GM20000 (cell line): ENCODE measurements at regions not wholly inside any gene's neighbourhood (a gene's known extent, or its start where the extent isn't known, plus 50 kb on each side); places are given as distances from the start of the nearest gene placed in this dataset.
"Not testable (repeated sequence)": the region's sequence is repeated elsewhere in the genome, so short reads cannot be mapped to it uniquely, and the experiment has no call there.

ENCODE experiments used
- DNase-seq: peaks from one replicate; pipeline ENCODE4 v3.0.0; 2012; ENCODE audit warnings: low spot score
- TF ChIP-seq, protein P1 (sequence below): IDR thresholded peaks from 2 replicates; pipeline ENCODE4 v1.5.1; 2012; ENCODE audit warnings: mild to moderate bottlenecking, control low read depth; ENCODE audit errors: extremely low read depth, missing control alignments

DNA sequence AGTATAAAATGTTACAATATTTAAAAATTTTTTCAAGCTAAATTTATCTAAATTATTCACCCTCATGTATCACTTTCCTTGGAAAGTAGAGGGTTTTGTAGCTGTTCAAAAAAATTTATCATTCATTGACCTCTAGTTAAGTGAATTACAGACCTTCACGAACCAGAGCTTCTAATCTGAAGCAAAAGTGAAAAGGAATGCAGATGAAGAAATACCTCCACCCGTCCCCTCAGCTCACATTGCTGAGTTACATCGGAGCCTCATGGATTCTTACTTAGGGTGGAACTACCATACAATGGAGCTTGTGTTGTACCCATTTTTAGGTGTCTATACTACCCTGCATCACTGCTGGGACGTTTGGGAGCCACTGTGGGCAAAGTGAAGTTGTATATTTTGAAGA is 146.2 kb upstream of the NEDD9 start:
- TF ChIP-seq, protein P1, sequence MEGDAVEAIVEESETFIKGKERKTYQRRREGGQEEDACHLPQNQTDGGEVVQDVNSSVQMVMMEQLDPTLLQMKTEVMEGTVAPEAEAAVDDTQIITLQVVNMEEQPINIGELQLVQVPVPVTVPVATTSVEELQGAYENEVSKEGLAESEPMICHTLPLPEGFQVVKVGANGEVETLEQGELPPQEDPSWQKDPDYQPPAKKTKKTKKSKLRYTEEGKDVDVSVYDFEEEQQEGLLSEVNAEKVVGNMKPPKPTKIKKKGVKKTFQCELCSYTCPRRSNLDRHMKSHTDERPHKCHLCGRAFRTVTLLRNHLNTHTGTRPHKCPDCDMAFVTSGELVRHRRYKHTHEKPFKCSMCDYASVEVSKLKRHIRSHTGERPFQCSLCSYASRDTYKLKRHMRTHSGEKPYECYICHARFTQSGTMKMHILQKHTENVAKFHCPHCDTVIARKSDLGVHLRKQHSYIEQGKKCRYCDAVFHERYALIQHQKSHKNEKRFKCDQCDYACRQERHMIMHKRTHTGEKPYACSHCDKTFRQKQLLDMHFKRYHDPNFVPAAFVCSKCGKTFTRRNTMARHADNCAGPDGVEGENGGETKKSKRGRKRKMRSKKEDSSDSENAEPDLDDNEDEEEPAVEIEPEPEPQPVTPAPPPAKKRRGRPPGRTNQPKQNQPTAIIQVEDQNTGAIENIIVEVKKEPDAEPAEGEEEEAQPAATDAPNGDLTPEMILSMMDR: no peak
- DNase-seq: no peak

DNA sequence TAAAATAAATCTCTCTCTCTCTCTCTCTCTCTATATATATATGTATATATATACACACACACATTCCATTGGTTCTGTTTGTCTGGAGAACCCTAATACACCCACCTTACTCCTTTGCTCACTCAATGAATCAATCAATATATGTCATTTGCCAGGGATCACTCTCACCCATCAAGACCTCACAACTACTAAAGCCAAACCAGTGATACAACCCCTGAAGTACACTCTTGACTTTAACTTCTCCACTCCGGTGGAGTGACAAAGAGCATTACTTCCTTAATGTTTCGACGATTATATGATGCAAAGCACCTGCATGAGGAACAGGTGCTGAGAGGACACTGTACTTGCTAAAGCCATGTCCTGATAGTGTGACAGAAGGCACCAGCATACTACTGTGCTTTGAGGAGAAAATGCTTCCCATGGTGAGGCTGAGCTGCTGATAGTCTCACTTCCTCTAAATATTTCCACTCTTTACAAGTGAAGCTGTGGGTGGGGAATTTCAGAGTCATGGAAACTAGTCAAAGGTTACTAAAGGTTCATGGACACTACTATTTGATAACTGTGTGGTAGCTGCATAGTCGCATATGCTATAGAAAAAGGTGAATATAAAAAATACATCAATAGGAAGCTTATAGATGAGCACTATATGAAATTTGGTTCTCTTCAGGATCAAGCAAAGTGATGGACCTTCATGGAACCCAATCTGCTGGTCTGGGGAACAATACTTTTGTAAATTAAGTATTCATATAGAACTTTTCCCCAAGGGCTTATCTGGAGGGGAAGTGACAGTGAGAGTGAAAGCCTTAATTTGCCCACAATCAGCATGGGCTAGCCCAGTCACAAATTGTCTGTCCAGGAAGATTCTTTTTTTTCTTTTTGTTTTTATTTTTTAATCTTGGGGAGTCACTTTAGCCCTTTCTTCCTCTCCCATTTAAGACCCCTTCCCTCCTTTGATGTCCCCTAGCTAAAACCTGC is 141.9 kb upstream of the NEDD9 start:
- TF ChIP-seq, protein P1: no peak
- peak; percentile 38 for DNase-seq

DNA sequence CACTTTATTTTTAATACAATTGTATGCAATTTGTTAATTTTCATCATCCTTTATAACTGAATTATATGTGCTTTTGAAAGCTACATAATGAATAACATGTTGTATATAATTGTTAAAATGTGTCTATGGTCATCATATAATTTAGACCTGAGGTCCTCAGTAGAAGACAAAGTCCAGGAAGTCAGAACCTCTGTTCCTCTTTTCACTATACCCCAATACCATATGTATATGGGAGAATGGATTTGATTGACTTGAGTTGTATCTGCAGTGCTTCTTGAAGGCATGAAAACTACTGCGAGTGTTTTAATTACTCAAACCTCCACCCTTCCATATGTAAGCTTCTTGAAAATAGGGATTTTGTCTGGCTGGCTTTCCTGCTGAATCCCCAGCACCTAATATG is 140.7 kb upstream of the NEDD9 start:
- TF ChIP-seq, protein P1: no peak
- no peak for DNase-seq

DNA sequence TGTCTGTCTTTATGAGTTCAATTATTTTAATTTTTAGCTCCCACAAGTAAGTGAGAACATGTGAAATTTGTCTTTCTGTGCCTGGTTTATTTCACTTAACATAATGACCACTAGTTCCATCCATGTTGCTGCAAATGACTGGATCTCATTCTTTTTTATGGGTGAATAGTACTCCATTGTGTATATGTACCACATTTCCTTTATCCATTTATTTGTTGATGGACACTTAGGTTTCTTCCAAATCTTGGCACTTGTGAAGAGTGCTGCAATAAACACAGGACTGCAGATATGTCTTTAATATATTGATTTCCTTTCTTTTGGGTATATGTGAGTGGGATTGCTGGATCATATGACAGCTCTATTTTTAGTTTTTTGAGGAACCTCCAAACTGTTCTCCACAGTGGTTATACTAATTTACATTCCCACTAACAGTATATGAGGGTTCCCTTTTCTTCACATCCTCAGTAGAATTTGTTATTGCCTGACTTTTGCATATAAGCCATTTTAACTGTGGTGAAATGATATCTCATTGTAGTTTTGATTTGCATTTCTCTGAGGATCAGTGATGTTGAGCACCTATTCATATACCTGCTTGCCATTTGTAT is 139.8 kb upstream of the NEDD9 start:
- not testable (repeated sequence) for DNase-seq

DNA sequence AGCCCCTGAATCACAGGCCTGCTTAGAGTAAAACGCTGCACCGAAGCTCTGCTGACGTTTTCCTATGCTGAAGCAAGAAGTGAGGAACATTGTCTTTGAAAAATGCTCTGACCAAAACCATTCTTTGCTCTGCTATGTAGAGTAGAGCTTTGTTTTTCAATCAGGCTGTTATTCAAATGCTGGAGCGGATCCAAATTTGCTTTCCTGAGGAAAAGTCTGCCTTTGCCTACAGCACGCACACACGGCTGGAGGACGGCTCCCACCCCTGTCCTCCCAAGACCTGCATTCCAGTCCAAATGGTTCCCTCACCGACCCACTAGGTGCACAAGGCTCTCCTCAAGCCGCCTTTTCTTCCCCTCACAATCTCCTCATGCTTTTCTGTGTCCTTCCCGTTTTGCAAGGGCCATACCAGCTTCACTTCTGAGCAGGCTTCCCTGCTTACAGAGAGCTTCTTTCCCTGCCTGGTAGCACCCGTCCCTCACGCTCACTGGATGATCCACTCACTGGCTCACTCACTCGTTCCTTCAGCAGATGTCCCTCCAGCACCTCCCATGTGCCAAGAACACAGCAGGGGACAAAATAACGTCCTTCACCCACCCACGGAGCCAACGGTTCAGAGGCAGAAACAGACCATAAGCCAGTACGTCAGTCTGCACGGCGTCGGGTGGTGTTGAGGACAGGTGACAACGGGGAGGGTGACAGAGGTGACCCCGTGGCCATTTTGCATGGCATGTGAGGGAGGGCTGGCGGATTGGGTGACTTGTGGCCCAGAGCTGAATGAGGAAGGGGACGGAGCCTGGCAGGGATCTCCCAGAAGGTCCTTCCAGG is 137.9 kb upstream of the NEDD9 start:
- TF ChIP-seq, protein P1: no peak
- DNase-seq: no peak

DNA sequence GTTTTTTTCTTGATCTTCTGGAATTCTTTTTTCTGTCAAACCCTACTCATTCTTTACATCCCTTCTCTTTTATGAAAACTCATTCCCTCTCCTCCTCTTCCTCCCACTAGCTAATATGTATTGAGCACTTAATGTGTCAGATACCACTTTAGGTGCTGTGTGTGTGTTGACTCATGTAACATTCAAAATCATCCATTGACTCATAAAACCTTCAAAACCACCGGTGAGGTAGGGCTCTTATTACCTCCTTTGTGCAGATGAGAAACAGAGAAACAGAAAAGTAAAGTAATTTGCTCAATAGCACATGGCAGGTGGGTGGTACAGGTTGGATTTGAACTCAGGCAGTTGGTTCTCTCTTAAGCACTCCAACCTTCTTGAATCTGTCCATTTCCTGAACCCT is 136.3 kb upstream of the NEDD9 start:
- DNase-seq: no peak
- TF ChIP-seq, protein P1: no peak

DNA sequence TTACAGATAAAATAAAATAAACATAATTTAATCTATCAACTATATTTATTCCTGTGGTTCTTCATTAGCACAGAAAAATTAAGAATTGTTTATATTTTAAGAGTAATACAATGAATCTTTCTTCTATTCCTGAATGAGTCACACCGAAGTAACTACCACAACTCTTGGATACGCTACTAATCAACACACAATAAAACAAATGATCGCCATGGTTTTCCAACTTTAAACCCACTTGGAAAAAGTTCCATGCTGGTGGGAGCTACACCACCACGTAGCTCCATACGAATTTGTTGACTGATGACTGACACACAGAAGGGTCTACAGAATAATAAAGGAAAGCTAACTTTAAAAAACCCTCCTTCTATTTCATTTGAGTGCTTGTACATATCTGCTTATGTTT is 135.8 kb upstream of the NEDD9 start:
- DNase-seq: no peak

More for the DNA sequence above, 135.8 kb upstream of the NEDD9 start:
- TF ChIP-seq, protein P1: no peak
